GM18873 (cell line): ENCODE measurements at regions not wholly inside any gene's neighbourhood (a gene's known extent, or its start where the extent isn't known, plus 50 kb on each side); places are given as distances from the start of the nearest gene placed in this dataset.

ENCODE experiments used
- ATAC-seq: cut with Tn5 transposase; IDR thresholded peaks from one replicate; pipeline ENCODE4 v1.9.1; 2021; ENCODE audit warnings: mild to moderate bottlenecking, moderate library complexity, moderate number of reproducible peaks; ENCODE audit not compliant: unreplicated experiment, low FRiP score

DNA sequence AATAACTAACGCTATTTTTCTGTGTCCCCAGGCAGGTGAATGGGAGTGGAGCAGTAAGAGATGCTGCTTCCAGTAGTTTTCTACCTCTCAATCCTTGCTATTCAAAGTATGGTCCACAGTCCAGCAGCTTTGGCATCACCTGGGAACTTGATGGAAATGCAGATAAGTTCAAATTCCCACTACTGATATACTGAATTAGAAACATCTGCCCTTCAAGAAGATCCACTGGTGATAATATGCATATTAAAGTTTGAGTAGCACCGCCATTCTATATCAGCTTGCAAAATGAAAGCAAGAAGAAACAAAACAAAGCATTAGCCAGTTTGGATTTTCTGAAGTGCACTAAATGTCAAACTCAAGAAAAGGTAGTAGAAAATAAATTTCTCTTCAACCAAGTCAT, 906.2 kb upstream of the PCDH20 start:
- no peak for ATAC-seq

DNA sequence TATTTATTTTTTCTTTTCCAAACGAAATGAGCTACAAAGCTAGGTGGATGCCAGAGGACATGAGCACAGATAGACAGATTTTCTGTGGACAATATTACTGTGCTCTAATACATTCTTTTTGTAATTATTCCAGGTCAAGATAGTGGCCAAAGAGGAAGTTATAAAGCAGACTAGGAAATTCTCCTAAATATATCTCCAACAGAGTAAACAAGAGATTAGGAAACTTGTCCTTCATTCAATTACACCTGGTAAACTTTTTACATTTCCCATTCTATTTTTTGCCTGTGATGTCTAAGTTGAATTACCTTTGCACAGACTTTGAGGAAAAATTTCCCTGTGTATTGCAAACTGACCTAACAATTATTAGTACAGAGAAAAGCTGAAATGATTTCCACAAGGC, 905.5 kb upstream of the PCDH20 start:
- no peak for ATAC-seq

DNA sequence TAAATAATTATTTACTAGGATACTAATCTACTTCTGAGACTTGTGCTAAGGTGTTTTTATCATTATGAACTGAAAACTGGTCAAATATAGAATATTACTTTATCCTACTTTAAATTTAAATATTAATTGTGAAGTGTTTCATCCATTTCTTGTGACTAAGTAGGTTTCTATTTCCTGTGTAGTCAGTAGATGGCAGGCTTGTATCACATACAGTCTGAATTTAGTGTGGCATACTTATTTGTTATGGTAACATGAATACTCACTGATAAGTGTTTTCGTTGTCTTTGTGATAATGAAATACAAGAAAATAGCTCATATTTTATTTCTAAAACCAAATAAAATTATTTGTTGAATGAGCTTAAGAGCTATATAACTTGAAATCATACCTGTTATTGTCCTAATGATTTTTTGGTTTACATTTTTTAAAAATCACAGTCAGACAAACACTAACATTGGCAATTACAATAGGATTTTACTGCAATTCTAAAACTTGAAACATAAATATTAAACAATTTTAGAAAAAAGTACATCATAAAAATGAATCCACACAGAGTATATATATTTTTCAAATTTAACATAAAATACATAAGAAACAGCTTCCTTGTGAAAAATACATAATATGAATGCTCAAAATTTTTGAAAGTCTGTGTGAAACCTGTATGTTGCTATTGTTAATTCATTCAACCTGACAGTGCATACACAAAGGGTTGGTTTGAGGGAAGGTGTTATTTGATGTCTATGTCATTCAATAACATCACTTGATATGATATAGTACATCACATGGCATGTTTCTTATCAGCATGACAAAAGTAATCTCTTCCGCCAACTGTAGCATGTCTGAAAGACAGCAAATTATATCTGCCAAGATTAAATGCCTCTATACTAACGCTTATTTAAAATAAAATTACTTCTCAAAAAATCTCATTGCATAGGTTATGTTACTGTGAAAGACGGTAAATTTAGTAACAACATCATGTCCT, 904.8 kb upstream of the PCDH20 start:
- no peak for ATAC-seq

DNA sequence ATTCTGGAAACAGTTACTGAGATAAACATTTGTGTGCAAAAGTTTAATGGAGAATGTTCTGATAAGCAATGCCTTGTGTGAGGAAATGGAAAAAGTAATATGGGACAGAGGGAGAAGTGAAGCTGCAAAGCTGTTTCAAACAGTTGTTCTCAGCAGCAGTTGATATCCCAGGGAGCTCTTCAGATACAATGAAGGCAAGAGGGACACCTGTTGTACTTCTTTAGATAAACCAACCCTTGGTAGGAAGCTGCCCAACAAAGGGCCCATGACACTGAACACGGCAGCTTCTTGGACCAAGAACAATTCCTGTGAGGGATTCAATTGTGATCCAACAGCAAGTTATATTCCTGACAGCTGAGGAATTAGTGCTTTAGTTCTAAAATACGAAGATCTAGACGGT, 894.3 kb upstream of the PCDH20 start:
- no peak for ATAC-seq

DNA sequence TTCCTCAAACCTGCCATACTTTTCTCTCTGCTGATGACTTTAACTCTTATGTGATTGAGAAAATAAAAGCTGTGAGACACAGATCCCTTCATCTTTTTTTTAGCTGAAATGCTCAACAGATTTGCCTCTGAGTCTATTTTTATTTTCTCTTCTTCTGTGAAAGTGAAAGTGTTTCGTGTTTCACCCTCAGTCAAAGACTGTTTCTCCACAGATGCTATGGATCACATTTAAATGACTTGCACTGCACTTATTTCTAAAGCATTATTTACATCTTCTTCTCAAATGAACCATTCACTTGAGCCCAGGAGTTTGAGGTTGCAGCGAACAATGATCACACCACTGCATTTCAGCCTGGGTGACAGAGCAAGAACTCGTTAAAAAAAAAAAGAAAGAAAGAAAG, 890.1 kb upstream of the PCDH20 start:
- peak; percentile 81 for ATAC-seq

DNA sequence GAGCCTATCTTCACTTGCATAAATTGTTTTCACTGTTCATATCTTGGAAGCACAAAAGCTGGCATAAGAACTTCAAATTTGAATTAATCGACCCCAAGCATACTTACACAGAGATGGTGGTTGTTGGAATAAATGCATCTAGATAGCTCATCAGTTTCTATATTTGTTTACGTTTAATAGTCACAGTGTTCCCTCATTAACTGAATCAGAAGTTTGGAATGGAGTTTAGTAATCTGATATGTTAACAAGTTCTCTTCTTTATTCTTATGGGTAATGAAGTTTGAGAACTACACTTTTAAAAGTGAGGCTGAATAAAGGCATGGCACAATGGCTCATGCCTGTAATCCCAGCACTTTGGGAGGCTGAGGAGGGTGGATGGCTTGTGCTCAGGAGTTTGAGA, 886.7 kb upstream of the PCDH20 start:
- no peak for ATAC-seq

DNA sequence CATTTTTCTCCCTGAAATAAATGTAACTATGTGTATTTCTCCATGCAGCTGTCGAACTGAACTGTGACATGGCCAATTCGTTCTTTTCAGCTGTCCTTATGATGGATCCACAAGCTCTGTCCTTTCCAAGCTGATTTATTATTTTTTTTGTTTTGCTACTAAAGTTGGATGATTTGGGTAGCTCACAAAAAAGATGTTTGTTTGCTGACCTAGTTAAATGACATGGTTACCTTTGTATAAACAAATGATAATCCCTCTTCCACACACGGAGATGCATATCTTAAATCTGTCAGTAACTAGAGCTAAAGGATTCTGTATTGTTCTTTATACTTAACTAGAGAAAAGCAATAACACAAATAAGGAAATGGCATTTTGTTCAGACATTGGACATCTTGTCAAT, 884.3 kb upstream of the PCDH20 start:
- ATAC-seq = no peak

DNA sequence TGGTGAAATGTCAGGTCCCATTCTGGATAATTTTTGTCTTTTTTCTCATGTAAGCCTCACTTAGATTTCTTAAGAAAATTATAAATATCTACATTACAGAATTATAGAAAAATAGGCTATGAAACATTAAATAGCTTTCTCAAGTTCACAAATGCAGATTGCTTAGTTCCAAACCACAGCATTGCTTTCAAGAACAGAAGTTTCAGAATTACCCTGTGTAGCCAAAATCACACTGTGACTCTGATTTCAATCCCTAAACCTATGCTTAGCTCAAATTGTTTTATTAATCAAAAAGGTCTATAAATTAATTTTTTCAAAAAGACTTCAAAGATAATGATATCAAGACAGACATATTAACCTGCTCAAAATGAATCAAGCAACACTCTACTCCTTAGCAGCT, 881.2 kb upstream of the PCDH20 start:
- ATAC-seq = no peak

DNA sequence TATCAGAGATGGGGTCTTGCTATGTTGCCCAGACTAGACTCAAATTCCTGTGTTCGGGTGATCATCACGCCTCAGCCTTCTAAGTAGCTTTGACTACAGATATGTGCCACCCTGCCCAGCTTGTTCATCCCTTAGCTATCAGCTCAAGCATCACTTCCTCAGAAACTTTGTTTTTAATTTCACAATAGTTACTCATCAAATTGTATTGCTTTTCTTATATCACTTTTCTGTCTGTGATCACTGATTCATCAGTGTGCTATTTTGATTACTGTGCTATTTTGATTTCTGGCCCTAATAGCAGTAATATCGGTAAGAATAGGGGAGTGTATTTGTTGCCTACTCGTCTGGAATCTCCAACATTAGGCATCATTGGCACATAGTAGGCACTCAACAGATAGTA, 878.6 kb upstream of the PCDH20 start:
- no peak for ATAC-seq

DNA sequence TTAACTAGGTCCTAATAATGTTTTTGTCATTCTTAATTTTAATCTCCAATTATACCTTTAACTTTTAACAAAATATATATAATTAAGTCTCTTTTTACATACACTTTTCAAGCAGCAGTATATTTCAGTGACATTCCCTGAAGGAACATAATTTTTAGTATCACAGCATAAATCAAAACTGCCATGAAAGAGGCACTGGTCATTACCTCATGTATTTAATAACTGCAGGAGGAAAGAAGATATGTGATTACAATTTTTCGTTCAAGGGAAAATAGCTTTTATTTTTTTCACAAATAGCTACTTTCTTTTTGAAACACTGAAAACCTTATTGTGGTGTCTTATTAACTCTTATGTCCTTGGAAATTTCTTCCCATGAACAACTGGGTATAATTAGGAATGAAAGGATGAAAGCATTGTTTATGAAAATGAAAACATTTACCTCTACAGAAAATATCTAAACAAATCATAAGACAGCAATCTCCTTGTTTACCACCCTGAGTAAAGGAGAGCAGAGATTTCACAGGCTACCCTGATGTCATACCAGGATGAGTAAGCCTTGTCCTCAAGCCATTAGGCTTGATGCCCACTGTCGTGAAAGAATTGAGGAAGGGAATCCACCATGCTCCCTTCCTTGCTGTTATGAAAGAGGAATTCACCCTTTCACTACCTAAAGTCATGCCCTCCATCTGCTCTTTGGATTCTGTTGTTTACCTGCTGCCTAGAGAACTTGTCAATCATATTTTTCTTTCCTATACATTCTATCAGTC, 877.2 kb upstream of the PCDH20 start:
- ATAC-seq = no peak

DNA sequence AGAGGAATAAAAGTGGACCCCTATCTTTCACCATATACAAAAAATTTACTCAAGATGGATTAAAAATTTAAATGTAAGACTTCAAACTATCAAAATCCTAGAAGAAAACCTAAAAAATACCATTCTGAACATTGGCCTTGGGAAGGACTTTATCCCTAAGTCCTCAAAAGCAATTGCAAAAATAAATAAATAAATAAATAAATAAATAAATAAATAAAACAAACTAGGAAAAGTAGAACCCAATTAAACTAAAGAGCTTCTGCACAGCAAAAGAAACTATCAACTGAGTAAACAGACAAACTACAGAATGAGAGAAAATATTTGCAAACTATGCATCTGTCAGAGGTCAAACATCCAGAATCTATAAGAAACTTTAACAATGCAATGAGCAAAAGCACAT, 874.9 kb upstream of the PCDH20 start:
- ATAC-seq = no peak

DNA sequence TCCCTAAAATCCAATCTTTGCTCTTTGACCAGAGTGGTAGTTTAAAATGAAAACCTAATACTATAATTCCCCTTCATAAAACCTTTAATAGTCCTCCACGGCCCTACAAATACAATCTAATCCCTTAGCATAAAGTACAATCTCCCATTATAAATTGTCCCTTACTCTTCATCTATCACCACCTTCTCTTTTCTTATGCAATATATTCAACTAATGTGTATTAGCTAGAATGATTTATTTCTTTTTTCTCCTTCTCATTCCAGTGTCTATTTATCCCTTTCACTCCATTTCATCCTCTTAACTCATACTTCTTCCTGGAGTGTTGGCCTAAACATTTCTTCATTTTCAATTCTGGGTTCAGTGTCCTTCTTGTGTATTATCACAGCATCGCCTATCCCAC, 872.1 kb upstream of the PCDH20 start:
- no peak for ATAC-seq

DNA sequence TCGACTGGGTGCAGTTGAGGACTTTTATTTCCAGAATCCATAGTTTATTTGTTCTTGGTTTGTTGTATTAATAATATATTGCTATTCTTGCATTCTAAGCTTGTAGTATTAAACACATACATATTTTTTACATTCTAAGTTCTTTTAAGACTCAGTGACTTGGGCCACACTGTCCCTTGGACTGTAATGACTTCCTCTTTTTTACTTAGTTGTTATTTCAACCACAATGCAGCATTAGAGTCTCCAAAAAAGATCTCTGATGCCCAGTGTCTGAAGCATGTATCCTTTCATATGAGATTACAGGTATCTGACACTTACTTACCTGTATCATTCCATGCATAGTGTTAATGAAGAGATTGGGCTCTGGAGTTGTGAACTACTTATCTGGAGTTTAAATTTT, 864.9 kb upstream of the PCDH20 start:
- ATAC-seq = no peak

DNA sequence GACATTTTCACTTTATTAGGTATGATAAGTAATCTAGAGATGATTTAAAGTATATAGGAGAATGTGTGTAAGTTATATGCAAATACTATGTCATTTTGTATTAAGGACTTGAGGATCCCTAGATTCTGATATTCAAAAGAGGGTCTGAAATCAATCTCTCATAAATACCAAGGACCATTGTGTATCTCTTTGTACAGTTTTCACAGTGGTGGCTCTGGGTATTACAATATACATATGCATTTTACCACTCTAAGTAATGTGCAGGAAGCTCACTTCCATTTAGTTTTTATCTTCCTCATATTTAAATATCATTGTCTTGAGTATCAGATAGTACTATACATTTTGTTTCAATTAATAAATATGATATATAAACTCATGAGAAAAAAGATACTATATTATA, 862.6 kb upstream of the PCDH20 start:
- no peak for ATAC-seq

DNA sequence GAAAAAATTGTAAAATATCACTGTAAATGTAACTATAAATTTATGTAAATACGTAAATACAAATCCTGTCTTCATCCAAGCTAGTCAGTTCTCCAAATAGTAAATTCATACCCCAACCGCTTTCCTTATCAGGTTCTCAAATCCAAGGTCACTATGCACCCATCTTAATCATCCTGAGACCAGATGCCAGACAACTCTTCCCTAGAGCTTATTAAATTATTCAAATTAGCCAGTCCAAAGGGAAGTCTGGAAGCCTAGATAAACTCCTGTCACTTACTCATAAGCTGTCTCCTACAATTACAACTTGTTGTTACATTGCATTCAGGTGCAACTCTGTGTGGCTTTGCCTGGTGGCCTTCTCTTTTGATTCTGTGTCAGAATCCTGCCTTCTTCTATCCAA, 836.1 kb upstream of the PCDH20 start:
- ATAC-seq = no peak

DNA sequence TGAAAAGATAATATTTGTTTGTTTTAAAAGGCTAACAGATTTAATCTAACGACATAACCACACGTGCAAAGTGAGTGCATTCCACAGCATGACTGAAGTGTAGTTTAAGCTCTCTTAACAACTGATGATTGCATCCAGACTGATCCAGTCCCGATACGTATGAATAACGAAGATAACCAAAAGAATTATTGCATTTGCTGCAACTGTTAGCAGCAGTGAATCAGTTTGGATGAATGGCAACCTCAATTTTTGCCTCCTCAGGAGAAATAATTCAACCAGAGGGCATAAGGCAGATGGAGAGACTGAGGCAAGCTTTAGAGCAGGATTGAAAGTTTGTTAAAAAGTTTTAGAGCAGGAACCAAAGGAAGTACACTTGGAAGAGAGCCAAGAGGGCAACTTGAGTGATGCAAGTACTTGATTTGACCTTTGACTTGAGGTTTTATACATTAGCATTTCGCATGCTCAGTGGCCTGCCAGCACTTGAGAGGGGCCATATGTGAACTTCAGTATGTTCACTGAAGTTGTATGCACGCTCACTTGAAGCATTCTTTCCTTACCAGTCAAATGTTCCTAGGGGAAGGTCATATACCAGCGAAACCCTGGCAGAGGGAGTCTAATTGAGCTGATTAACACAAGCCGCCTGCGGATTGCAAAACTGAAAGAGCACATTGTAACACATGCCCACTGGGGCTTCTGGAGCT, 835.0 kb upstream of the PCDH20 start:
- ATAC-seq = no peak

DNA sequence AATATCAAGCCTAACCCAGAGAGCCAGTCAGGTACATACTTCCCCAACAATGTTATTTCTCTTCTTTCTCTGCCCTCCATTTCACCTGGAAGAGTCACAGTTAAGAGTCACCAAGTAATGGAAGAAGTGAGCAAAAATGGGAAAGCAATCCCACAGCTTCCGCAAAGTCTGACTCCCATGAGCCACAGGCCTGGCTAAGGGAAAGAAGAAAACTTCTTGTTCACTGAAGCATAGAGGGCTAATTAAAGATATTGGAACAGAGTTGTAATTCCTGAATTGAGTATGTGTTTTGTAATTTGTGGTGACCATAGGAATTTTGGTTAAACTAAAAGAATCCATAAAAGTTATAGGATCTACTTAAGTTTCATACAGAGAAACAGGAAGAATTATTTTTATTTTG, 830.9 kb upstream of the PCDH20 start:
- ATAC-seq = no peak

DNA sequence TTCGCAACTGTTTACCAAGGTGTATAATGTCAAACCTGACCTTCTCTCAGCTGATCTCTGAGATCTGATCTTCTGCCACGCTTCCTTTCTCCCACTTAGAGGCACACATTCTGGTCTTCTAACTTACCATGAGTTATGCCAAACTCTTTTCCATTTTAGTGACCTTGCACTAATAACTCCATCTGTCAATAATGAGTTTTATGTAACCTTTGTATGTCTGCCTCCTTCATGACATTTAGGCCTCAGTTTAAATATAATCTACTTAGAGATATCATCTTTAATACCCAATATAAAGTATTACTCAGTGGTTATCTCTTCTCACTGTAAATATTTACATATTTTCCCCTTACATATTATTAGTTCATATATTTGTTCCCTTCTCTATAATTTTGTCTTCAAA, 827.5 kb upstream of the PCDH20 start:
- ATAC-seq = no peak

DNA sequence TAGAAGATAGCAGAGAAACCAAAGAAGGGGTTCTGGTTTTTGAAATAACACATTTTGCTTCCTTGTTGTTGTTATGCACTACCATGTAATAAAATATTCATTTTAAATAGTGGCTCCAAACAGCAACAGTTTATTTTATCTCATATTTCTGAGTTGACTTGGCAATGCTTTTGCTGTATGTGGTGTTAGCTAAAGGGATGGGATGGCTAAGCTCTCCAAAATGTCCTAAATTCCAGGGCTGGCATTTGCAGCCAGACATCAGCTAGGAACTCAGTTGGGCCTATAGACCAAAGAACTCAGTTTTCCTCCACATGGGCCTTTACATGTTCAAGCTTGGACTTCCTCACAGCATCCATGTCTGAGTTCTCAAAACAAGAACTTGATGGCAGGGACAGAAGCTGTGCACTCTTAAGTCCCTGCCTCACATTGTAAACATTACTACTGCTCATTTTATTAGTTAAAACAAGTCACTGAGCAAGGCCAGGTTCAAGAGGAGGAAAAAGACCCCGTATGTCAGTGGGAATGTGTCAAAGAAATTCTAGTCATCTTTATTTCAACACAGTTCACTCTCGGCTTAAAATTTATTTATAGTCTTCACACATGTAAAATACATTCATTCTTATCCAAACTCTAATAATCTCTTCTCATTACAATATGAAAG, 819.3 kb upstream of the PCDH20 start:
- ATAC-seq = no peak

DNA sequence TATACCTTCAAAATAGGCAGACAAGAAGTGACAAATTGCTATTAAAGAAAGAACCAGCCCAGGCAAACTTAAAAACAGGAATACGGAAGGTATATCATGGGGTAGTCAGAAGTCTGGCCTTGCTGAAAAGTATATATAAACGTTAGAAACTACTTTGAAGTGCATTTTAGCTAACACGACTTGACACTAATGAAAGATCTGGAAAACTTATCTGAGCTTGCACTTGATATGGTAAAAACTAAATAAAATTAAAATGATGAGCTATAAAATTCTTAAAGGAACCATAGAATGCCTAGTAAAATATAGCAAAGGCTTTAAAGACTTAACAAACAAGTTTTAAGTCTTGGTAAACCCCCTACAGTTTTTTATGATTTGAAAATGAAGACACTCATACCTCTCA, 795.3 kb upstream of the PCDH20 start:
- ATAC-seq = no peak

DNA sequence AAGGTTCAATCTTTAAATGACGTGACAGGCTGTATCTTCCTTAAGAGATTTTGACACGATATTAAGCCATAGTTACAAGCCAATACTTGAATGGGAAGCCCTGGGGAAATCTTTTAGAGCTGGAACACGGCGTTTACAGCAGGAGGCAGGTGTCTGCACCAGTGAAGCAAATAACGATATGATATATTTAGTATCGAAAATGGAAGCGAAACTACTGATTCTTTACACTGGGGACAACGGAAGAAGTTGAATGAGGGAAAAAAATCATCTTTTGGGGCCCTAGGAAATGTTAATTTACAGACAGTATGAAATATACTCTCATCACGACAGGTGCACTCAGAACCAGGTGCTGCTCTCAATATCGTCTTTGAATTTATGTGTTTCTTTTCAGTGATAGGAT, 793.9 kb upstream of the PCDH20 start:
- ATAC-seq = peak; percentile 68
